ENCODE measurements at regions not wholly inside any gene's neighbourhood (a gene's known extent, or its start where the extent isn't known, plus 50 kb on each side); places are given as distances from the start of the nearest gene placed in this dataset.

GRCh38 chr3:144060881-144061280 lies 89.3 kb downstream of the DIPK2A start:
- no peak for TF ChIP-seq POLR2AphosphoS5 (IDR thresholded peaks at IDR 0.05)
- TF ChIP-seq CTCF (IDR thresholded peaks at IDR 0.05), result no peak

All from breast epithelium (tissue), 3 donors.